Sigmoid colon (tissue), 6 donors: ENCODE measurements at regions not wholly inside any gene's neighbourhood (a gene's known extent, or its start where the extent isn't known, plus 50 kb on each side); places are given as distances from the start of the nearest gene placed in this dataset.

Source experiments
- DNase-seq: peaks from one replicate; pipeline ENCODE4 v3.0.0-alpha.2; 2019
- H3K27ac ChIP-seq, 4 donors: fragments of 200-600 bp; sonication (generic); one replicate each; pipeline ENCODE4 v1.5.1; 2016 to 2019; ENCODE audit warnings: mild to moderate bottlenecking in 1 of 4
- H3K27me3 ChIP-seq, 3 donors: fragments of 200-600 bp; sonication (generic); one replicate each; pipeline ENCODE4 v1.5.1; 2019; ENCODE audit warnings: mild to moderate bottlenecking in 1 of 3
- H3K36me3 ChIP-seq, 4 donors: fragments of 200-600 bp; sonication (generic); one replicate each; pipeline ENCODE4 v1.5.1; 2016 to 2019
- H3K4me1 ChIP-seq, 4 donors: fragments of 200-600 bp; sonication (generic); one replicate each; pipeline ENCODE4 v1.5.1; 2017 to 2019
- H3K4me3 ChIP-seq, 4 donors: fragments of 200-600 bp; sonication (generic); one replicate each; pipeline ENCODE4 v1.5.1; 2017 to 2019; ENCODE audit warnings: mild to moderate bottlenecking in 2 of 4, moderate library complexity in 1 of 4
- H3K9me3 ChIP-seq, 4 donors: fragments of 200-600 bp in 3 of 4; sonication (generic) in 3 of 4; one replicate each; pipeline versions ENCODE4 v1.5.1 to v1.6.1; 2013 to 2019
- CTCF ChIP-seq, 4 experiments: fragments of 450-650 bp in 3 of 4; fragments of 200-600 bp in 1 of 4; IDR thresholded peaks; one replicate each; pipeline ENCODE4 v1.5.1; 2016 to 2019; ENCODE audit warnings: antibody characterized with exemption in 4 of 4, mild to moderate bottlenecking in 3 of 4, moderate library complexity in 2 of 4
- EP300 ChIP-seq, 4 donors: sonication (generic); formaldehyde crosslinking; IDR thresholded peaks; one replicate each; pipeline ENCODE4 v1.6.1; 2017; ENCODE audit warnings: antibody characterized with exemption in 4 of 4
- POLR2A ChIP-seq, 2 donors: fragments of 450-650 bp; IDR thresholded peaks; one replicate each; pipeline ENCODE4 v1.6.1; 2016; ENCODE audit warnings: antibody characterized with exemption in 2 of 2, mild to moderate bottlenecking in 2 of 2, moderate library complexity in 2 of 2
- POLR2AphosphoS5 ChIP-seq, 4 donors: sonication (generic); formaldehyde crosslinking; IDR thresholded peaks; one replicate each; pipeline ENCODE4 v1.6.1; 2017; ENCODE audit warnings: antibody characterized with exemption in 4 of 4
- WGBS, 2 donors: extraction: QIAGEN DNeasy Blood & Tissue Kit; methylation state at CpG; one replicate each; pipeline ENCODE4 v1.1.7; 2013; 5-methylcytosine and 5-hydroxymethylcytosine counted together
- intact Hi-C: fragments of 100-400 bp; cut with DNase I; formaldehyde crosslinking; loops from one replicate; pipeline ENCODE4 v1.15.1; 2023
- donor health status: healthy with polysubstance abuse.
- donor health status: healthy.

GRCh38 chr2:43158259-43158880 lies 68.0 kb downstream of the ZFP36L2 start:
- no peaks in the 10 kb centered on the region for H3K9me3 ChIP-seq
- no peaks in the 10 kb centered on the region for H3K36me3 ChIP-seq
- H3K27me3 ChIP-seq = no peaks in the 10 kb centered on the region
- peak; percentile 95 for DNase-seq
- H3K4me1 ChIP-seq = peaks cover 0 to 30% (median 27%) of the 10 kb centered on the region in 4 donors
- 14 to 32% methylated on average over 11 of the region's 11 CpGs for WGBS, 2 donors
- no peak for TF ChIP-seq CTCF (IDR thresholded peaks at IDR 0.05)
- TF ChIP-seq EP300 (IDR thresholded peaks at IDR 0.05) = no peak
- TF ChIP-seq POLR2AphosphoS5 (IDR thresholded peaks at IDR 0.05) = peak in 1 of 4 donors; percentile 21
- TF ChIP-seq POLR2A (IDR thresholded peaks at IDR 0.05) = no peak
- H3K27ac ChIP-seq = peak overlapping the region; percentile 83 to 88 (median 86)
- H3K4me3 ChIP-seq = peak overlapping the region in 2 of 4 donors; percentile 1 to 17
- intact Hi-C loops = loop anchor here (1.0 to 5.0 kb wide), 5 partner anchors 20 to 181 kb away; no protein-coding TSS in a partner anchor

- 62 to 80% methylated on average over 14 of the region's 14 CpGs for WGBS, 2 donors
- intact Hi-C loops = loop anchor here (1.0 to 5.0 kb wide), 5 partner anchors 21 to 180 kb away; no protein-coding TSS in a partner anchor
- H3K27ac ChIP-seq = peak overlapping the region; percentile 83 to 88 (median 86)
- H3K9me3 ChIP-seq = no peaks in the 10 kb centered on the region
- TF ChIP-seq EP300 (IDR thresholded peaks at IDR 0.05) (no peak), POLR2A (IDR thresholded peaks at IDR 0.05) (no peak), POLR2AphosphoS5 (IDR thresholded peaks at IDR 0.05) (no peak), CTCF (IDR thresholded peaks at IDR 0.05) (no peak)
- H3K4me1 ChIP-seq = peaks cover 0 to 30% (median 27%) of the 10 kb centered on the region in 4 donors
- H3K4me3 ChIP-seq = no peak overlapping the region
- H3K27me3 ChIP-seq = no peaks in the 10 kb centered on the region
- H3K36me3 ChIP-seq = no peaks in the 10 kb centered on the region
- DNase-seq = no peak
Observed at GRCh38 chr2:43157506-43158246, 68.7 kb downstream of the ZFP36L2 start.

GRCh38 chr2:43155851-43156411 lies 70.5 kb downstream of the ZFP36L2 start:
- no peak for TF ChIP-seq POLR2AphosphoS5 (IDR thresholded peaks at IDR 0.05)
- TF ChIP-seq EP300 (IDR thresholded peaks at IDR 0.05) = no peak
- no peak for TF ChIP-seq POLR2A (IDR thresholded peaks at IDR 0.05)
- TF ChIP-seq CTCF (IDR thresholded peaks at IDR 0.05) = no peak
- Histone ChIP-seq H3K36me3 (no peaks in the 10 kb centered on the region), H3K27me3 (no peaks in the 10 kb centered on the region), H3K27ac (no peak overlapping the region), H3K9me3 (no peaks in the 10 kb centered on the region), H3K4me3 (no peak overlapping the region), H3K4me1 (peaks cover 0 to 30% (median 27%) of the 10 kb centered on the region in 4 donors)
- intact Hi-C loops = loop anchor here (5.0 kb wide), 3 partner anchors 49 to 179 kb away; no protein-coding TSS in a partner anchor
- 59 to 88% methylated on average over 13 of the region's 13 CpGs for WGBS, 2 donors
- DNase-seq = no peak

- H3K9me3 ChIP-seq = no peaks in the 10 kb centered on the region
- no peak overlapping the region for H3K27ac ChIP-seq
- TF ChIP-seq CTCF (IDR thresholded peaks at IDR 0.05) (no peak), POLR2A (IDR thresholded peaks at IDR 0.05) (no peak), EP300 (IDR thresholded peaks at IDR 0.05) (no peak), POLR2AphosphoS5 (IDR thresholded peaks at IDR 0.05) (no peak)
- H3K36me3 ChIP-seq = no peaks in the 10 kb centered on the region
- H3K4me3 ChIP-seq = no peak overlapping the region
- H3K4me1 ChIP-seq = peaks cover 0 to 25% (median 23%) of the 10 kb centered on the region in 4 donors
- no peaks in the 10 kb centered on the region for H3K27me3 ChIP-seq
- no peak for DNase-seq
- WGBS, 2 donors = 58 to 77% methylated on average over 5 of the region's 5 CpGs
- intact Hi-C loops = loop anchor here (5.0 kb wide), 3 partner anchors 47 to 177 kb away; no protein-coding TSS in a partner anchor
Observed at GRCh38 chr2:43154685-43155084, 71.7 kb downstream of the ZFP36L2 start.
